Mesothelial cell of epicardium (in vitro differentiated cells): ENCODE measurements at regions not wholly inside any gene's neighbourhood (a gene's known extent, or its start where the extent isn't known, plus 50 kb on each side); places are given as distances from the start of the nearest gene placed in this dataset.
A peak's percentile ranks its signal among the peaks of the same experiment; 100 is the strongest.

ENCODE experiments used
- DNase-seq, 2 experiments: peaks; one replicate each; pipeline ENCODE4 v3.0.0; 2021; ENCODE audit warnings: low spot score in 2 of 2; ENCODE audit not compliant: unreplicated experiment in 2 of 2
- H3K27ac Mint-ChIP-seq: 2 replicates; pipeline ENCODE4 v1.8.0; 2021; ENCODE audit warnings: mixed read lengths
- H3K27me3 Mint-ChIP-seq: 2 replicates; pipeline ENCODE4 v1.8.0; 2021; ENCODE audit warnings: low read depth, mixed read lengths
- H3K36me3 Mint-ChIP-seq: 2 replicates; pipeline ENCODE4 v1.8.0; 2021; ENCODE audit warnings: mixed read lengths
- H3K4me1 Mint-ChIP-seq: 2 replicates; pipeline ENCODE4 v1.8.0; 2021; ENCODE audit warnings: mixed read lengths
- H3K4me3 Mint-ChIP-seq: 2 replicates; pipeline ENCODE4 v1.8.0; 2021; ENCODE audit warnings: mild to moderate bottlenecking, moderate library complexity, mixed read lengths
- H3K9me3 Mint-ChIP-seq: 2 replicates; pipeline ENCODE4 v1.8.0; 2021; ENCODE audit warnings: mixed read lengths
- CTCF ChIP-seq: fragments of 200-600 bp; sonication (generic); IDR thresholded peaks from one replicate; pipeline ENCODE4 v1.5.0; 2021; ENCODE audit warnings: antibody characterized with exemption; ENCODE audit not compliant: unreplicated experiment

DNA sequence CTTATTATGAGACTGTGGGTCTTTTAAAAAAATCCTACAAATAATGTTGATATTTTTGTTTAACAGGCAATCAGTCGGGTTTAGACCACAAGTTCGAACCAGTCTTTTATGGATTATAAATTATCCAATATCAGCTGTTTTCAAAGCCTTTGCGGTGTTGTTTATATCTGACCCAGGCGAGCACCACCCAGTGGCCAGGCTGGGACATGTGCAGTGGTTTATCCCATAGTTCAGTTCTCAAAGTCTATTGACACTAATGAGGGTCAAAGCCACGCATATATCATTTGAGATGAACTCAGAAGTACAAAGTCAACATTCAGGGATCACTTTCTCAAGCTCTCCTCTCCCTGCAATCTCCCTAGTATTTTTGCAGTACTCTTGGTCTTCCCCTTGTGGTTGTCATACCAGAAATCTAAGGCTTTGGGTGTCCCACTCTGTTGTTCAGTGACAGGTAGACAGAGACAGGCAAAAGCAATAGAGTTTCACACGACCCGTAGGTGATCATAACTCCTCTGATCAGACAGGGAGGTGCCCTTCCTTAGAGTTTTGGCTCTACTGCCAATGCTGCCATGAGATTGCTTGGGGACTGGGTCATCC lies 117.4 kb upstream of the POM121L12 start:
- Mint-ChIP-seq H3K27me3 (no peaks in the 10 kb centered on the region), H3K27ac (no peak overlapping the region), H3K4me1 (peaks cover 10% of the 10 kb centered on the region), H3K9me3 (peaks cover 6% of the 10 kb centered on the region), H3K36me3 (no peaks in the 10 kb centered on the region), H3K4me3 (no peak overlapping the region)
- DNase-seq = no peak
- TF ChIP-seq CTCF = peak; percentile 20

DNA sequence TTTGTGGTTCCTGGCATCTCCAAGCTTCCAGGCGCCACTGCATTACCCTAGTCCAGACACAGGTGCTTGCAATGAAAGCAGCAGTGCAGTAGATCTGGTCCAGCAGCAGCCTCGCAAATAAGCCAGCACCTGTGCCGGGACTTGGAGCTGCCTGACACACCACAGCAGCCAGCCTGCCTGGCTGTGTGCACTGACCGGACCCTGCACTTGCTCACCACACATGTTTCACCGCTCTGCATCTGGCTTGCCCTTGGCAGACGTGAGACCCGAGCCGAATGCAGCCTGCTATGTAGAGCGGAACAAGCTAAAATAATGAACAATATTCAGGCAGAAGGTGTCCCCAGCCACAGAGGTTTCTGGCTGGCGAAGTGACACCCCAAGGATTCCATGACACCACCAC lies 123.6 kb upstream of the POM121L12 start:
- Mint-ChIP-seq H3K27me3 (no peaks in the 10 kb centered on the region), H3K9me3 (peaks cover 7% of the 10 kb centered on the region), H3K4me3 (no peak overlapping the region), H3K36me3 (no peaks in the 10 kb centered on the region), H3K27ac (no peak overlapping the region), H3K4me1 (no peaks in the 10 kb centered on the region)
- TF ChIP-seq CTCF = no peak
- no peak for DNase-seq

- no peak for TF ChIP-seq CTCF
These were observed 124.1 kb upstream of the POM121L12 start for GRCh38 chr7:52911326-52911725.

DNA sequence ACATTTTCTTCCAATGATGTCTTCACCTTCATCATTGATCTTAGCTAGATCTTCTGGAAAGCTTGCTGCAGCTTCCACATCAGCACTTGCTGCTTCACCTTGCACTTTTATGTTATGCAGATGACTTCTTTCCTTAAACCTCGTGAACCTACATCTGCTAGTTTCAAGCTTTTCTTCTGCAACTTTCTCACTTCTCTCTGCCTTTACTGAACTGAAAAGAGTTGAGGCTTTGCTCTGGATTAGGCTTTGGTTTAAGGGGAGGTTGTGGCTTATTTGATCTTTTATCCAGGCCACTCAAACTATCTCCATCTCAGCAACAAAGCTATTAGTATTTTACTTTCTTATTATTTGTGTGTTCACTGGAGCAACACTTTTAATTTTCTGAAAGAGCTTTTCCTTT lies 125.5 kb upstream of the POM121L12 start:
- no peaks in the 10 kb centered on the region for H3K4me1 Mint-ChIP-seq
- H3K4me3 Mint-ChIP-seq = no peak overlapping the region
- no peak for DNase-seq
- H3K27me3 Mint-ChIP-seq = no peaks in the 10 kb centered on the region
- TF ChIP-seq CTCF = no peak
- H3K27ac Mint-ChIP-seq = no peak overlapping the region
- H3K9me3 Mint-ChIP-seq = peaks cover 7% of the 10 kb centered on the region
- no peaks in the 10 kb centered on the region for H3K36me3 Mint-ChIP-seq

More at GRCh38 chr7:52911326-52911725, 124.1 kb upstream of the POM121L12 start:
- Mint-ChIP-seq H3K27ac (no peak overlapping the region), H3K4me3 (no peak overlapping the region), H3K4me1 (no peaks in the 10 kb centered on the region), H3K9me3 (peaks cover 7% of the 10 kb centered on the region), H3K27me3 (no peaks in the 10 kb centered on the region), H3K36me3 (no peaks in the 10 kb centered on the region)
- no peak for DNase-seq

DNA sequence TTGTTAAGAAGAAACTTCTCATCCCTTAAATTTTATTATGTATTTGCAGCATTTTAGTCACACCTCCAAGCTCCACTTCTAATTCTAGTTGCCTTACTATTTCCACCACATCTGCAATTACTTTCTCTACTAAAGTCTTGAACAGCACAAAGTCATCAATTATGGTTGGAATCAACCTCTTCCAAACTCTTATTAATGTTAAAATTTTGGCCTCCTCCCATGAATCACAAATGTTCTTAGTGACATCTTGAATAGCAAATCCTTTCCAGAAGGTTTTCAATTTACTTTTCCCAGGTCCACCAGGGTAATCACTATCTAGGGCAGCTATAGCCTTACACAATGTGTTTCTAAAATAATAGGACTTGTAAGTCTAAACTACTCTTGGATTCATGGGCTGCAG lies 126.3 kb upstream of the POM121L12 start:
- H3K36me3 Mint-ChIP-seq = no peaks in the 10 kb centered on the region
- no peak overlapping the region for H3K4me3 Mint-ChIP-seq
- no peaks in the 10 kb centered on the region for H3K4me1 Mint-ChIP-seq
- DNase-seq = no peak
- TF ChIP-seq CTCF = no peak
- peaks cover 7% of the 10 kb centered on the region for H3K9me3 Mint-ChIP-seq
- H3K27ac Mint-ChIP-seq = no peak overlapping the region
- no peaks in the 10 kb centered on the region for H3K27me3 Mint-ChIP-seq

- no peaks in the 10 kb centered on the region for H3K4me1 Mint-ChIP-seq
- no peaks in the 10 kb centered on the region for H3K36me3 Mint-ChIP-seq
- H3K27me3 Mint-ChIP-seq = no peaks in the 10 kb centered on the region
- TF ChIP-seq CTCF = no peak
- no peak for DNase-seq
- H3K27ac Mint-ChIP-seq = no peak overlapping the region
- H3K9me3 Mint-ChIP-seq = no peaks in the 10 kb centered on the region
- H3K4me3 Mint-ChIP-seq = no peak overlapping the region
These were observed 137.7 kb upstream of the POM121L12 start for GRCh38 chr7:52897713-52898112.
